GM19372 (cell line): ENCODE measurements at regions not wholly inside any gene's neighbourhood (a gene's known extent, or its start where the extent isn't known, plus 50 kb on each side); places are given as distances from the start of the nearest gene placed in this dataset.
"Not testable (repeated sequence)": the region's sequence is repeated elsewhere in the genome, so short reads cannot be mapped to it uniquely, and the experiment has no call there.

Experiments
- ATAC-seq: cut with Tn5 transposase; IDR thresholded peaks from one replicate; pipeline ENCODE4 v1.9.1; 2021; ENCODE audit warnings: mild to moderate bottlenecking, low read depth, moderate library complexity; ENCODE audit not compliant: unreplicated experiment

DNA sequence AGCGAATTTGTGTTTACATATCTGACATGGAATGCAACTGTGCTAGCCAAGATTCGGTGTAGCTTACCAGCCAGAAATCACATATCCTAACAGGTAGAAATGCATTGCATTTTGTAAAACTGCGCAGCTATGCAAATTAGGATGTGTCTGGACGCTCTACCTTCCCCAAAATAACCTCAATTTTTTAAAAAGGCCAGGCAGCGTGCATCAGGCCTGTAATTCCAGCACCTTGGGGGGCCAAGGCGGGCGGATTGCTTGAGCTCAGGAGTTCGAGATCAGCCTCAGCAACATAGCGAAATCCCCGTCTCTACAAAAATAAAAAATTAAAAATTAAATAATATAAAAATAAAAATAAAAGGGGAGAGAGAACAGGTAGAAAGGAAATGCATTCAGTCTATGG lies 305.0 kb downstream of the TYW1 start:
- ATAC-seq = no peak

DNA sequence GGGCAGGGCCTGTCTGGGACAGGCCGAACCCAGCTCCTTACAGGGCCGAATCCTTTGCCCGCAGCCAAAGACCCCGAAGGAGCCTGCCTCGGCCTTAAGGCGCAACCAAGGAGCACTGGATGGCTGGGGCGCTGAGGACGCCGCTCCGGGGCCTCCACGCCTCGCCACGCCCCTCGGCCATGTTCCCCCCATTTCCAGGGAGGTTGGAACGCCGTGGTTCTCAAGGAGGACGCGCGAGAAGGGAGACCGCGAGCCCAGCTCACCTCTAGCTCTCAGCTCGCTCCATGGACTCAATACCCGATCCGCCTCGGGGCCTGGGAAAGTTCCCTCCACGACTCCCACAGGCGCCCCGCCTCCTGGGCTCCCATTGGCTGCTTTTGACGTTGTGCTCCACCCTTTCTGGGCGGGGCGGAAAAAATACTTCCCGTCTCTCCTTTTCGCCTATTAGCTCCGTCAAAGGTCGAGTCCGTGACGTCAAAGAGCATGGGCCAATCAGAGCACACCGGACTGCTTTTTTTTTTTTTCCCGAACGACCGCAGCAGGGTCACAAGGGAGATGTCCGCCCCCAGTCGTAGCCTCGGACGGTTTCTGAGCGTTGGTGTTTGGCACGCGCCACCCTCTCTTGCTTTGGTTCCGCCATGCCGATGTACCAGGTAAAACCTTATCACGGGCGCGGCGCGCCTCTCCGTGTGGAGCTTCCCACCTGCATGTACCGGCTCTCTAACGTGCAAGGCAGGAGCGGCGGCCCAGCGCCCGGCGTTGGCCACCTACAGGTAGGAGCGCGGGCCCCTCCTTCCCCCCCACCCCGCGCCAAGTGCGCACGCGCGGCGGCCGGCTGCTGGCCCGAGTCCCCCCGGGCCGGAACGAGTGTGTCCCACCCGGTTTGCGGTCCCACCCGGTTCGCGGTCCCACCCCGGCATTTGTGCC lies 305.7 kb downstream of the TYW1 start:
- peak; percentile 83 for ATAC-seq

DNA sequence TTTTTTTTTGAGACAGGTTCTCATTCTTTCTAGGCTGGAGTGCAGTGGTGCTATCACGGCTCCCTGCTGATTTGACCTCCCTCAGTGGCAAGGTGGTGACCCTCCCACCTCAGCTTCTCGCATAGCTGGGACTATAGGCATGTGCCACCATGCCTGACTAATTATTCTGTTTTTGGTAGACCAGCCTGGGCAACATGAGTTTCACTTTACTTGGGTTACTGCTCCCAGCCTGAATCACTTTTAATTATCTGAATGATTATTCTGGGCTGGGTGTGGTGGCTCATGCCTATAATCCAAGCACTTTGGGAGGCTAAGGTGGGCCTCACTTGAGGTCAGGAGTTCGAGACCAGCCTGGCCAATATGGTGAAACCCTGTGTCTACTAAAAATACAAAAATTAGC lies 308.2 kb downstream of the TYW1 start:
- ATAC-seq = not testable (repeated sequence)

DNA sequence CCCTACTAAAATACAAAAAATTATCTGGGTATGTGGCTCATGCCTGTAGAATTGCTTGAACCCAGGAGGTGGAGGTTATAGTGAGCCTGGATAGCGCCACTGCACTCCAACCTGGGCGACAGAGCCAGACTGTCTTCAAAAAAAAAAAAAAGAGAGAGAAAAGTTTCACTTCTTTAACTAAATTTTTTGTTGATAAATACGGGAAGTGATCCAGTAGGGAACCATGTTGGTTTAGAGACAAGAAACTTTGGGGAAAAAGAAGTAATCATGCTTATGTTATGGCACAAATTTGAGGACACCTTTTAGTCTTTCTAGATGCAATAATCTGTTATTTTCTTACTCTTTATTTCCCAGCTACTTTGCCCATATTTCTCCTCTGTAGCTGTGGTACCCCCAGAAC lies 309.7 kb downstream of the TYW1 start:
- ATAC-seq = no peak

DNA sequence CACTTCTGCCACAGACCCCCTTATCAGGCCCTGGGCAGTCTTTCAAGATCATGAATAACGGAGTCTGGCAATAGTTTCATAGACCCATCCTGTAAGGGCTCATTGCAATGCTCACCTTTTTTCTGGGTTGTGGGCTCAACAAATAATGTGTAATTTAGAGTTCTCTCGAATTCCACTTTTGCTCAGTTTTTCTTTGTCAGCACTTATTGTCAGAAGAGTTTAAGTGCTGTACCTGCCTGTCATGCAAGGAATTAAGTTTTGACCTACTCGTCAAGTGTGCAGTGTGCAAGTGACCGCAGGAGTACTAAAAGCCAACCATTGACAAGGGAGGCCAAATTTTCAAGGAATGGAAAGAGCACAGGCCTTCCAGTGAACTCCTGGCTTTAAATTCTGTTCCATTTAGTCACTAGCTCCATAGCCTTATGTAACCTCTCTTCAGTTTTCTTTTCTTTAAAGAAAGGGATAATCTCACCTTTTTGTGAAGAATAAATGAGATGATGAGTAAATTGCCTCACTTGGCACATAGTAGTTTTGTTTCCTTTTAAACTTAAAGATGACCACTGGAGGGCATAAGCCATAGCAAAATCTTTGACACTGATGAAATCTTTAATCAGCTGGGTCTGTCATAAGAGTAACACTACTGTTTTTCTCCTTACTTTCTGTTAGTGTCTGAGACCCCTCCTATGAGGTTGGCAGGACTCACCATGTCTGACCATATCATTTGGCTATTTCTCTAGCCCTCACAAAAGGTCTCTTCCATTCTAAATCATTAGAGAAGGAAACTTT lies 313.3 kb downstream of the TYW1 start:
- ATAC-seq = no peak

DNA sequence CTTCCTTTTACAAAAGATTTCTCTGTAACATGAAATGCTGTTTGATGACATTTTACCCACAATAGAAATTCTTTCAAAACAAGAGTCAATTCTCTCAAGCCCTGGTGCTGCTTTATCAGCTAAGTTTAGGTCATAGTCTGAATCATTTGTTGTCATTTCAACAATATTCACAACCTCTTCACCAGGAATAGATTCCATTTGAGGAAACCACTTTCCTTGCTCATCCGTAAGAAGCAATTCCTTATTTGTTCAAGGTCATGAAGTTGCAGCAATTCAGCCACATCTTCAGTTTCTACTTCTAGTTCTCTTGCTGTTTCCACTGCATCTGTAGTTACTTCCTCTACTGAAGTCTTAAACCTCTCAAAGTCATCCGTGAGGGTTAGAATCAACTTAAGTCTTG lies 315.3 kb downstream of the TYW1 start:
- ATAC-seq = no peak

DNA sequence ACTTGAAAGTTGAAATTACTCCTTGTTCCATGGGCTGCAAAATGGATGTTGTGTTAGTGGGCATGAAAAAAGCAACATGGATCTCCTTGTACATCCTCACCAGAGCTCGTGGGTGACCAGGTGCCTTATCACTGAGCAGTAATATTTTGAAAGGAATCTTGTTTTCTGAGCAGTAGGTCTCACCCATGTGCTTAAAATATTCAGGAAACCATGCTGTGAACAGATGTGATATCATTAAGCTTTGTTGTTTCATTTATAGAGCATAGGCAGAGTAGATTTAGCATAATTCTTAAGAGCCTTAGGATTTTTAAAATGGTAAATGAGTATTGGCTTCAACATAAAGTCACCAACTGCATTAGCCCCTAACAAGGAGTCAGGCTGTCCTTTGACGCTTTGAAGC lies 316.6 kb downstream of the TYW1 start:
- ATAC-seq = no peak

DNA sequence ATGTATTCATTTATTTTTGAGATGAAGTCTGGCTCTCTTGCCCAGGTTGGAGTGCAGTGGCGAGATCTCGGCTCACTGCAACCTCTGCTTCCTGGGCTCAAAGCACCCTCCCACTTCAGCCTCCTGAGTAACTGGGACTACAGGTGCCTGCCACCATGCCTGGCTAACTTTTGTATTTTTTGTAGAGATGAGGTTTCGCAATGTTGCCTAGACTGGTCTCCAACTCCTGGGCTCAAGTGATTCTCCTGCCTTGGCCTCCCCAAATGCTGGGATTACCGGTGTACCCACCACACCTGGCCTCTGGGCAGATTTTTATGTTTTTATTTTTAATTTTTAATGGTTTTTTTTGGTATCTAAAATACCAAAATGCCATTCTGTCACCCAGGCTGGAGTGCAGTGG lies 320.3 kb downstream of the TYW1 start:
- not testable (repeated sequence) for ATAC-seq

DNA sequence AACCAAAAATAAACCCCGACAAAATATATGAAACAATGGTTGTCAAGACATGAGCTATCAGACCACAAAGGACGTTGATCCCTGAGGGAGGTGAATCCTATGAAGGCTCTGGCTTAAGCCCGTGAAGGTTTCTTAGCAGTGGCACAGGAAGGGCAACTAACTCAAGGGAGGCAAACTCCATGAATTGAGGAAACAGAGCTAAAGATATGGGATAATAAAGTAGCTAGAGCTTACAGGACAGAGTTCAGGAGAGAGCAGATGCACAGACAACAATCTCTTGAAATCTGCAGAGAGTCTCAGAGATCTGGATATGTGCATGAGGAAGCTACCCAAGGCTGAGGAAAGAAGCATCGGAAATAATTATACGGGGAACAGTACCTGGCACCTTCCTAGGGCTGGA lies 331.6 kb downstream of the TYW1 start:
- not testable (repeated sequence) for ATAC-seq

DNA sequence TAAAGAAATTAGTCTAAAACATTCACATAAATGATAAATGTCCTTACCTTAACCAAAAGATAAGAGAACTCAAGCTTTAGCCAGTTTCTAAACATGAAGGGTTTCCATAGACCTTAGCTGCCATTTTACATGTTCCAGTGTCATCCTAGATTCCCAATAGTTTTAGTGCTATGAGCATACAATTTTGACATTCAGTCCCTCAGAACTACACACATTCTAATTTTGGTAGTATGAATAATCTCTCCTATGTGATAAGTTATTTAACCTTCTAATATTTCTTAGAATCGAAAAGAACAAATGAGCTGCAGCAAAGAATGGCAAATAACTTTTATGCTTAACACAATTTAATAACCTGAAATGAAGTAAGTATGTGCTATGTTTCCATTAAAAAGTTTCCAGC lies 338.5 kb downstream of the TYW1 start:
- not testable (repeated sequence) for ATAC-seq

DNA sequence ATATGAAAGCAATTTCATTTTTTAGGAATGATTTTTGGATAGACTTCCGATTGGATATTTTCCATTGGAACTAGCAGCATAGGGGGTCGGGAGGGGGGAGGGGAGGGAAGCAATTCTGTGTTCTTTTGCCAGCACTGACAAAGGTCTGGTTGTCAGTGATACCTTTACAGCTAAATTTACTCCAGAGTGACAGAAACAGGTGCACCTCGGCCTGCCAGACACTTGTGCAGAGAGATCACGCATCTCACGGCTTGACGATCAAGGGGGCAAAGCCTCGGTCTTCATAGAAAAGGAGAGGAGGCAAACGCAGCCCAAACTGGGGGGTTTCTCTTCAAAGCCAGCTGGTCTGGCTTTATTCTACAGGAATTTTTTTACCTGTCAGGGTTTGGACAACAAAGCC lies 339.0 kb downstream of the TYW1 start:
- not testable (repeated sequence) for ATAC-seq

DNA sequence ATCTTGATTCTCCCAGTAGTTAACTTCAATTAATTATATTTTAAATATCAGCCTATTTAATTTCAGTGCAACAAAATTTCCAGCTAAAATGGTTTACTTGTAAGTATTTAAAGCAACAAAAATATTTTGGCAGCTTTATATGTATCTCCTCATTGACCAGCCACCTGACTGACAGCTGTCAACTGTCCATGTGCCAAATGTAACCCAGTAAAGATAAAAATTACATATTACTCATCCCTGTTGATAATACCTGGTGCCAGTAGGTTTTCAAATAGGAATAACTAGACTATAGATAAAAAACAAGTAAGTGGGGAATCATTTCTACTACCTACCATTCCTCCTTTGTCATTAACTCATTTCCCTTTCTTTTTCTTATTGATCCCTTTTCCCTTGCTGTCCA lies 341.9 kb downstream of the TYW1 start:
- not testable (repeated sequence) for ATAC-seq

DNA sequence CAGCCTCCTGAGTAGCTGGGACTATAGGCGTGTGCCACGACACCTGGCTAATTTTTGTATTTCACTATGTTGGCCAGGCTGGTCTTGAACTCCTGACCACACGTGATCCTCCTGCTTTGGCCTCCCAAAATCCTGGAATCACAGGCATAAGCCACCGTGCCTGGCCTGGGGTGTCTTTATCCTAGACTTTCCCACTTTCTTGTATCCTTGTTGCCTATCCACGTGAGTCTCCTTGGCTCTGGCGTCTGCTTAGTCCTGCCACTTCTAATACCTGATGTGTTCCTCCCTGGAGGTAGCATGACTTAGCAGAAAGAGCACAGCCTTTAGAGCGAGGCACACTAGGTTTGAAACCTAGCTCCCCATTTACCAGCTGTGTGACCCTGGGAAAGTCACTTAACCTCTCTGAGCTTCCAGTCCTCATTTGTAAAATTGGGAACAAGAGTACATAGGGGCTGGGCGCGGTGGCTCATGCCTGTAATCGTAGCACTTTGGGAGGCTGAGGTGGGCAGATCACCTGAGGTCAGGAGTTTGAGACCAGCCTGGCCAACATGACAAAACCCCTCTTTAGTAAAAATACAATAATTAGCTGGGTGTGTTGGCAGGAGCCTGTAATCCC lies 344.6 kb downstream of the TYW1 start:
- ATAC-seq = no peak

DNA sequence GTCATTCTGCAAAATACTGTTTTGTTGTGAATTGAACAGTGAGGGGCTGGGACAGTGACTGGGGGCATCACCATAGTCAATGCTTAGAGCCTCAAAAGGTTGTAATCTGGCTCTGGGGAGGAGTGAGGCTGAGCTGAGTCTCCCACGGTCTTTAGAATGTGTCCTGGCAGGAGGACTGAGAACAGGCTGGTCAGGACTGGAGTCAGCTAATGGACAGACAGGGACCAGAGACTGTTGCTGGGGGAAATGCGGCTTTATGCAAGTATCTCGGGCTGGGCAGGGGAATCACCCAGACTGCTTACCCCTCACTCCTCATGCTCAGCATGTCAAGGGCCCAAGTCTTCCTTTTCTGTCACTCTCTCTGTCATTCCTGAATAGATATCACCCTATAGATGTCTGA lies 346.5 kb downstream of the TYW1 start:
- ATAC-seq = no peak

DNA sequence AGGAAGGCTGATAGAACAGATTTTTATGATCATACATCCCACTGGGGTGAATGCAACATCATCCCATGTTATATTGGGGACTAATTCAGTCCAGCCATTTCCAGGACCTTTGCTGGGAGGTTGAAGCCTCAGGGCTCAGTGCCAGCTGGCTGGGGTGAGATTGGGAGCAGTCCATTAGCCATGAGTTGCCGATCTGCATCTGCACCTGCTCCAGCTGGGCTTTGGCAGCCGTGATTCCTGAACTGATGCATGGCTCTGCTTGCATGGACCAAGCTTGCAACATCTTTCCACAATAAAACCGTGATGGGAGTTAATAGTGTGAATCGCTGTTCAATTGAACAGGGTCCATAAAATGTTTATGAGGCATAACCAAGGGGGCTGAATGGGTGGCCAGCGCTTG lies 346.9 kb downstream of the TYW1 start:
- no peak for ATAC-seq

DNA sequence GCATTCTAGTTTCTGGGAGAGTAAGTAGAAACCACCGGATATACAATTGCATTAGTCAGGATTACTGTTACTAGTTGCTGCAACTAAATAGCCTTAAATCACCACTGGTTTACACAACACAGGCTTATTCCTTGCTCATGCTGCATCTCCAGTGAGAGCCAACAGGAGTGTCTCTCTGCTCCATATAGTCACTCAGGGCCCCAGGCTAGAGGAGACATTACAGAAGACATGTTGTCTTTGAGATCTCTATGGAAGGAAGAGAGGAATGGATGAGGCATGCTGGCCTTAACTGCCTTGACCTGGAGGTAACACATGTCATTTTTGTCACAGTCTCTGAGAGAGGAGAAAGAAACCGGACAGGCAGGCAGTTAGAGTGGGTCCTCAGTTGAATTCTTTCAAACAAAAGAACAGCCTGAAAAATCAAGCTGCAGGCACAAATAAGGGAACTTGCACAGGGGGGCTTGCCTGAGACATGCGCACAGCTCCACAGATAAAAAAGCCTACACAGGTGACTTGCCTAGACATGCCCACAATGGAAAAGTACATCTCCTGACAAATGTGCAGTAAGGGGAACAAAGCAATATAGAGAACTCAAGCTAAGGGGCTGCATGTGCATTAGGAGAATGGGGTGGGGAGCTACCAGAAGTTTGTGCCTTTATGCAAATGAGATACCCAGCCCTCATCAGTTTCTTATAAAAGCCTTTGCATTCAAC lies 348.0 kb downstream of the TYW1 start:
- ATAC-seq = no peak

DNA sequence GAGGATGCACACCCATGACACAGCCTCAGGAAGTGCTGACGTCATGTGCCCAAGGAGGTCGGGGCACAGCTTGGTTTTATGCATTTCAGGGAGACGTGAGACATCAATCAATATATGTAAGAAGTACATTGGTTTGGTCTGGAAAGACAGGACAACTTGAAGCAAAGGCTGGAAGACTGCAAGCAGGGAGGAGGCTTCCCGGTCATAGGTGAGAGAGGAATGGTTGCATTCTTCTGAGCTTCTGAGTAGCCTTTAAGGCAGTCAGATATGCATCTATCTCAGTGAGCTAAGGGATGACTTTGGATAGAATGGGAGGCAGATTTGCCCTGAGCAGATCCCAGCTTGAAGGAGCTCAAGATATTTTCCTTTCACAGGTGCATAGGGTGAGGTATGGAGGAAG lies 349.5 kb downstream of the TYW1 start:
- ATAC-seq = no peak

DNA sequence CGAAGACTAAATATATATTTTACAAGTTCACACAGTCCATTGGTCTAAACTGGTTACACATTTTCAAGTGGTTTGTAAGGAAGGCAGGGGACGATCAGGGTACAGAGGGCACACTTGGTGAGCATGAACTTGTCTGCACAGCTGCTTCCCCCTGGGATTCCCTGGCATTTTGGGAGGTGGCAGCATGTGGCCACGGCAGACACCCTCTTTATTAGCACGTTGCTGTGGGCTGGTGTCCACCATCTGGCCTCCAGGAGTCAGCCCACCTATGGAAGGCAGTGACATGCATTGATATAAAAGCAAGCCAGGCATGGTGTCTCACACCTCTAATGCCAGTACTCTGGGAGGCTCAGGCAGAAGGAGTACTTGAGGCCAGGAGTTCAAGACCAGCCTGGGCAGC lies 350.2 kb downstream of the TYW1 start:
- ATAC-seq = no peak

DNA sequence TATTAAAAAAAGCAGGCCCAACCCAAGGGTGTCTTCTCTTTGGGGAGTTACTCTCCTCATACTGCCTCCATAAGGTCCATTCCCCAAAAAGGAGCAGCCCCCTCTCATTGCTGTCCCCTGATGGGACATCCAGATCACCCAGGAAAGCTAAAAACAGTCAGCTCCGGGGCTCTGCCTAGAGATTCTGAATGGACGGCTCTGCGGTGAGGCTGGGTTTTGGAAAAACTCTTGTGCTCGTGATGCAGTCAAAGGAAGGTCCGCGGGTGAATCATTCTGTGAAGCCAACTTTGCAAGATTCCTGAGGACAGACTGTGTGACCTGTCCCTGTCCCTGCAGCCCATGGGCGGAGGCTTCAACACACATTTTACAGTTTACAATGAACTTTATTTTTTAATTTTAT lies 351.5 kb downstream of the TYW1 start:
- ATAC-seq = no peak

DNA sequence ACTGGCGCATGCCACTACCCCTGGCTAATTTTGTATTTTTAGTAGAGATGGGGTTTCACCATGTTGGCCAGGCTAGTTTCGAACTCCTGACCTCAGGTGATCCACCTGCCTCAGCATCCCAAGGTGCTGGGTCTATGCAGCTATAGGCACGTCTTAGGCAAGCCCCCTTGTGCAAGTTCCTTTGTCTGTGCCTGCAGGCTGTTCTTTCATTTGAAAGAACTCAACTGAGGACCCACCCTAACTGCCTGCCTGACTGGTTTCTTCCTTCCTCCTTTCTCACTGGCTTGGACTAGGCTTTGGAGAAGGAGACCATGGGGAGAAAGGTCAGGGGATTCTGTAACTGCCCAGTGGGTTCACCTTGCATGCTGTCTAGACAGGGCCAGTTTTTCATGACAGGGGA lies 361.0 kb downstream of the TYW1 start:
- not testable (repeated sequence) for ATAC-seq

DNA sequence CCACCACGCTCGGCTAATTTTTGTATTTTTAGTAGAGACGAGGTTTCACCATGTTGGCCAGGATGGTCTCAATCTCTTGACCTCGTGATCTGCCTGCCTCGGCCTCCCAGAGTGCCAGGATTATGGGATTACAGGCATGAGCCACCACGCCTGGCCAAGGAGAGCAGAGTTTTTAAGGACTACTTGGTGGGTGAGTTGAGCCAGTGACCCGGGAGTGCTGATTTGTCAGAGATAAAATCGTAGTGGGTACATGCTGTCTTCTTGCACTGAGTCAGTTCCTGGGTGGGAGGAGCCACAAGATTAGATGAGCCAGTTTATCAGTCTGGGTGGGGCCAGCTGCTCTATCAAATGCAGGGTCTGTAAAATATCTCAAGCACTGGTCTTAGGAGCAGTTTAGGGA lies 361.7 kb downstream of the TYW1 start:
- not testable (repeated sequence) for ATAC-seq
